ENCODE measurements at regions not wholly inside any gene's neighbourhood (a gene's known extent, or its start where the extent isn't known, plus 50 kb on each side); places are given as distances from the start of the nearest gene placed in this dataset.

DNA sequence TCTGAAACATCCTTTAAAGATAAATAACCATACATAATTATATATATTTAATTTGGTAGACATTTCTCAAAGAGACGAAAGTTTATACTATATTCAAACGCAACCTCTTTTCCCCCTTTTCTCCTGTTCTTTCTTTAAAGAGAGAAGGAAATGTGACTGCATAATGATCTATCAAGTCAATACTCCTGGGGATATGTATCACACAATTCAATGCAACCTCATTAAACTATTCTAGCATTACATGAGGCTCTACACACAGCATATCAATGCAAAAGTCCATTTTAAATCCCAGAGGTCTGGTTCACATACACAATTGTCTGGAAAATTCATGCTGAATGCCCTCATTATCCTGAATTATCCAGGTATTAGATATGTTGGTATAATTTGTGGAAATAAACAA, 330.7 kb downstream of the LMX1A start:
- no peaks in the 10 kb centered on the region for H4K20me1 ChIP-seq (ENCODE audit: control insufficient read depth, insufficient read depth, low read depth, low read length)
- H3K4me2 ChIP-seq (ENCODE audit: low read length), result no peak overlapping the region
- no peak overlapping the region for H3K27ac ChIP-seq (ENCODE audit: low read depth, low read length)
- no peaks in the 10 kb centered on the region for H3K36me3 ChIP-seq (ENCODE audit: control insufficient read depth, low read length)
- TF ChIP-seq, protein P1, sequence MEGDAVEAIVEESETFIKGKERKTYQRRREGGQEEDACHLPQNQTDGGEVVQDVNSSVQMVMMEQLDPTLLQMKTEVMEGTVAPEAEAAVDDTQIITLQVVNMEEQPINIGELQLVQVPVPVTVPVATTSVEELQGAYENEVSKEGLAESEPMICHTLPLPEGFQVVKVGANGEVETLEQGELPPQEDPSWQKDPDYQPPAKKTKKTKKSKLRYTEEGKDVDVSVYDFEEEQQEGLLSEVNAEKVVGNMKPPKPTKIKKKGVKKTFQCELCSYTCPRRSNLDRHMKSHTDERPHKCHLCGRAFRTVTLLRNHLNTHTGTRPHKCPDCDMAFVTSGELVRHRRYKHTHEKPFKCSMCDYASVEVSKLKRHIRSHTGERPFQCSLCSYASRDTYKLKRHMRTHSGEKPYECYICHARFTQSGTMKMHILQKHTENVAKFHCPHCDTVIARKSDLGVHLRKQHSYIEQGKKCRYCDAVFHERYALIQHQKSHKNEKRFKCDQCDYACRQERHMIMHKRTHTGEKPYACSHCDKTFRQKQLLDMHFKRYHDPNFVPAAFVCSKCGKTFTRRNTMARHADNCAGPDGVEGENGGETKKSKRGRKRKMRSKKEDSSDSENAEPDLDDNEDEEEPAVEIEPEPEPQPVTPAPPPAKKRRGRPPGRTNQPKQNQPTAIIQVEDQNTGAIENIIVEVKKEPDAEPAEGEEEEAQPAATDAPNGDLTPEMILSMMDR (IDR thresholded peaks at IDR 0.05; ENCODE audit: low read depth, low read length, poor library complexity, severe bottlenecking), result no peak
- TF ChIP-seq EZH2phosphoT487 (IDR thresholded peaks at IDR 0.05; ENCODE audit: borderline replicate concordance, low read length), result no peak
- no peaks in the 10 kb centered on the region for H3K27me3 ChIP-seq (ENCODE audit: control insufficient read depth, low read length)
- H3K9me2 ChIP-seq (replicated peaks; ENCODE audit: control insufficient read depth, low read length), result no peaks in the 10 kb centered on the region
- H3F3A ChIP-seq (ENCODE audit: control insufficient read depth, insufficient read depth), result no peaks in the 10 kb centered on the region
- H3K9me3 ChIP-seq (ENCODE audit: control insufficient read depth, insufficient read depth, low read length), result no peaks in the 10 kb centered on the region
- H3K4me3 ChIP-seq (ENCODE audit: low read length), result no peak overlapping the region
- H3K4me1 ChIP-seq (ENCODE audit: control insufficient read depth, low read length), result no peaks in the 10 kb centered on the region
- H3K79me2 ChIP-seq (ENCODE audit: control insufficient read depth, low read length), result no peaks in the 10 kb centered on the region

DNA sequence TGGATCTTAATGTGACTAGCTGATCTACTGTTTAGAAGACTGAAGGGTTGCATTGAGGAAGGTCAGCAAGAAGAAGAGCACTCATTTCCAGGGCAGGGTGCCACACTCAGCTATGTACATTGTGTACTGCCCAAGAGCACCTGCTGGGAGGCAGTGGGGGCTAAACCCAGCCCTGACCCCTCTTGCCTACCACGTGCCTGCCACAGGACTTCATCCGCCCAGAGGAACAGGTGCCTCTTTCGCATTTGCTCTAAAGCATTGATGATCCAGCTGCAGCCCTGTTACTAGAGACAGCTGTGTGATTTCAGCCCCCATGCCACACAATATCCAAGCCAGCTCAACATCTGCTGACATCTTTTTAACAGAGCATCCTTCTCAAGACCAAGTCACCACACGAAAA, 341.8 kb downstream of the LMX1A start:
- Histone ChIP-seq H3K79me2 (ENCODE audit: control insufficient read depth, low read length) (no peaks in the 10 kb centered on the region), H3K9me3 (ENCODE audit: control insufficient read depth, insufficient read depth, low read length) (no peaks in the 10 kb centered on the region), H3K4me2 (ENCODE audit: low read length) (no peak overlapping the region), H3K36me3 (ENCODE audit: control insufficient read depth, low read length) (no peaks in the 10 kb centered on the region), H3K9me2 (replicated peaks; ENCODE audit: control insufficient read depth, low read length) (no peaks in the 10 kb centered on the region), H4K20me1 (ENCODE audit: control insufficient read depth, insufficient read depth, low read depth, low read length) (no peaks in the 10 kb centered on the region), H3K4me3 (ENCODE audit: low read length) (no peak overlapping the region), H3F3A (ENCODE audit: control insufficient read depth, insufficient read depth) (no peaks in the 10 kb centered on the region), H3K27ac (ENCODE audit: low read depth, low read length) (no peak overlapping the region), H3K4me1 (ENCODE audit: control insufficient read depth, low read length) (no peaks in the 10 kb centered on the region), H3K27me3 (ENCODE audit: control insufficient read depth, low read length) (no peaks in the 10 kb centered on the region)
- TF ChIP-seq, protein P1 (IDR thresholded peaks at IDR 0.05; ENCODE audit: low read depth, low read length, poor library complexity, severe bottlenecking), result no peak
- TF ChIP-seq EZH2phosphoT487 (IDR thresholded peaks at IDR 0.05; ENCODE audit: borderline replicate concordance, low read length), result no peak

DNA sequence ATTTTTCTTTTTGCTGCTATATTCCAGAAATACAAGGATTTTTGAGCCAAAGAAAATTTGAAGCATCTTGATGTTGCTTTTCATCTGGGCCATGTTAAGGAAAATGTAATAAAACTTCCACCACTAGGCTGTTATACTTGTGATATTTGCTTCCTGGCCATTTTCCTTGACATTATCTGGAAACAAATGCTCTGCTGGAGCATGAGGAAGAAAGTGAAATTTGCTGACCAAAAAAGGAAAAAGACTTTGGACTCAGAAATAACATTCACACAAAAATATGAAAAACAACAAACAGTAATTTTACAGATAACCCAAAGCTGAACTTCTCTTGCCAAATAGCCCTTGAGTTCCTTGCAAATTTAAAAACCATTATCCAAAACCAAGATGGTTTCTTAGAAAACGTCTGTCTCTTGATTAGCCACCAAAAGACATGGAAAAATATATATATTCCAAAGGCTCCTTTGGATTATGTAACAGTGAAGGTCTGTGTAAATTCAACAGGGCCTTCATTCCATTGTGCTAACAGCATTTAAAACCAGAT, 344.5 kb downstream of the LMX1A start:
- no peak overlapping the region for H3K4me3 ChIP-seq (ENCODE audit: low read length)
- H3K27me3 ChIP-seq (ENCODE audit: control insufficient read depth, low read length), result no peaks in the 10 kb centered on the region
- H4K20me1 ChIP-seq (ENCODE audit: control insufficient read depth, insufficient read depth, low read depth, low read length), result no peaks in the 10 kb centered on the region
- no peak overlapping the region for H3K4me2 ChIP-seq (ENCODE audit: low read length)
- no peaks in the 10 kb centered on the region for H3K9me2 ChIP-seq (replicated peaks; ENCODE audit: control insufficient read depth, low read length)
- no peaks in the 10 kb centered on the region for H3K9me3 ChIP-seq (ENCODE audit: control insufficient read depth, insufficient read depth, low read length)
- H3K4me1 ChIP-seq (ENCODE audit: control insufficient read depth, low read length), result no peaks in the 10 kb centered on the region
- H3K27ac ChIP-seq (ENCODE audit: low read depth, low read length), result no peak overlapping the region
- no peak for TF ChIP-seq EZH2phosphoT487 (IDR thresholded peaks at IDR 0.05; ENCODE audit: borderline replicate concordance, low read length)
- TF ChIP-seq, protein P1 (IDR thresholded peaks at IDR 0.05; ENCODE audit: low read depth, low read length, poor library complexity, severe bottlenecking), result no peak
- H3F3A ChIP-seq (ENCODE audit: control insufficient read depth, insufficient read depth), result no peaks in the 10 kb centered on the region
- H3K79me2 ChIP-seq (ENCODE audit: control insufficient read depth, low read length), result no peaks in the 10 kb centered on the region
- H3K36me3 ChIP-seq (ENCODE audit: control insufficient read depth, low read length), result no peaks in the 10 kb centered on the region
